PC-3 (cell line): ENCODE measurements at regions not wholly inside any gene's neighbourhood (a gene's known extent, or its start where the extent isn't known, plus 50 kb on each side); places are given as distances from the start of the nearest gene placed in this dataset.

Experiments used
- ATAC-seq: fragments of 200-7000 bp; cut with Tn5 transposase; 2 replicates; pipeline ENCODE4 v1.9.1; 2020; ENCODE audit warnings: mild to moderate bottlenecking, moderate library complexity
- BruUV-seq: library from RNA; stranded (reverse); fragments of 400-500 nt; replicated peaks from 2 replicates; lab custom pipeline; 2021; lab: Mats Ljungman, UMichigan
- CTCF ChIA-PET: fragments of 300-600 bp; sonication (Branson Sonifier 250); formaldehyde crosslinking; loops from one replicate; lab custom pipeline; 2022; ENCODE audit warnings: antibody characterized with exemption; lab: Charles Lee
- POLR2A ChIA-PET: fragments of 300-600 bp; sonication (Branson Sonifier 250); formaldehyde crosslinking; loops from one replicate; lab custom pipeline; 2022; ENCODE audit warnings: antibody characterized with exemption; ENCODE audit not compliant: unreplicated experiment; lab: Charles Lee
- DNase-seq: peaks from one replicate; pipeline ENCODE4 v3.0.0-alpha.2; 2015
- H2AFZ ChIP-seq: fragments of 300-600 bp; sonication (generic); 2 replicates; pipeline ENCODE4 v1.6.0; 2016; ENCODE audit warnings: antibody characterized with exemption, low read length
- H3F3A ChIP-seq: fragments of 300-600 bp; sonication (generic); one replicate; pipeline ENCODE4 v1.6.0; 2017; ENCODE audit warnings: antibody characterized with exemption, low read length, control low read depth, mild to moderate bottlenecking; ENCODE audit not compliant: unreplicated experiment
- H3K27ac ChIP-seq: fragments of 300-600 bp; sonication (generic); 2 replicates; pipeline ENCODE4 v1.5.1; 2016; ENCODE audit warnings: mild to moderate bottlenecking, low read length
- H3K27me3 ChIP-seq: fragments of 300-600 bp; sonication (generic); 2 replicates; pipeline ENCODE4 v1.6.1; 2016; ENCODE audit warnings: low read length, mixed read lengths
- H3K36me3 ChIP-seq: fragments of 300-600 bp; sonication (generic); 2 replicates; pipeline ENCODE4 v1.6.1; 2016; ENCODE audit warnings: low read depth, mixed run types, low read length, mixed read lengths
- H3K4me1 ChIP-seq: fragments of 300-600 bp; sonication (generic); 2 replicates; pipeline ENCODE4 v1.5.1; 2016; ENCODE audit warnings: low read length; ENCODE audit not compliant: insufficient read depth
- H3K4me2 ChIP-seq: fragments of 300-600 bp; sonication (generic); 2 replicates; pipeline ENCODE4 v1.6.0; 2016; ENCODE audit warnings: low read length
- H3K4me3 ChIP-seq: fragments of 300-600 bp; sonication (generic); 2 replicates; pipeline ENCODE4 v1.5.1; 2016; ENCODE audit warnings: mild to moderate bottlenecking, low read length, mixed read lengths
- H3K79me2 ChIP-seq: fragments of 300-600 bp; sonication (generic); 2 replicates; pipeline ENCODE4 v1.6.1; 2017; ENCODE audit warnings: low read length, mixed read lengths
- H3K9ac ChIP-seq: fragments of 300-600 bp; sonication (generic); 2 replicates; pipeline ENCODE4 v1.6.0; 2016; ENCODE audit warnings: mild to moderate bottlenecking, low read length
- H3K9me2 ChIP-seq: fragments of 300-600 bp; sonication (generic); replicated peaks from 2 replicates; pipeline ENCODE4 v1.6.1; 2016; ENCODE audit warnings: mixed run types, low read length, mixed read lengths
- H3K9me3 ChIP-seq: fragments of 300-600 bp; sonication (generic); 2 replicates; pipeline ENCODE4 v1.6.1; 2016; ENCODE audit warnings: low read length, mixed read lengths
- H4K20me1 ChIP-seq: fragments of 300-600 bp; sonication (generic); 2 replicates; pipeline ENCODE4 v1.6.1; 2016; ENCODE audit warnings: low read length, mixed read lengths
- CTCF ChIP-seq: fragments of 300-600 bp; sonication (generic); conservative IDR thresholded peaks from 2 replicates; pipeline ENCODE4 v1.5.1; 2017; ENCODE audit warnings: antibody characterized with exemption, low read depth, mild to moderate bottlenecking, low read length
- EZH2 ChIP-seq: fragments of 300-600 bp; sonication (generic); IDR thresholded peaks from one replicate; pipeline ENCODE4 v1.6.1; 2017; ENCODE audit warnings: antibody characterized with exemption, mild to moderate bottlenecking, low read length; ENCODE audit not compliant: unreplicated experiment
- EZH2phosphoT487 ChIP-seq: fragments of 300-600 bp; sonication (generic); IDR thresholded peaks from 2 replicates; pipeline ENCODE4 v1.6.1; 2018; ENCODE audit warnings: mild to moderate bottlenecking, antibody characterized with exemption, low read length, borderline replicate concordance
- intact Hi-C: fragments of 100-400 bp; cut with micrococcal nuclease; formaldehyde crosslinking; loops from 2 replicates; pipeline ENCODE4 v1.9.0; 2023

- intact Hi-C loops: no loop called here
- Histone ChIP-seq H3F3A (no peaks in the 10 kb centered on the region), H3K79me2 (no peaks in the 10 kb centered on the region), H3K9me3 (no peaks in the 10 kb centered on the region), H3K4me3 (no peak overlapping the region), H4K20me1 (no peaks in the 10 kb centered on the region), H3K9me2 (no peaks in the 10 kb centered on the region), H3K27ac (no peak overlapping the region), H3K36me3 (no peaks in the 10 kb centered on the region), H3K27me3 (no peaks in the 10 kb centered on the region), H3K4me1 (no peaks in the 10 kb centered on the region), H2AFZ (no peak overlapping the region), H3K4me2 (no peak overlapping the region), H3K9ac (no peak overlapping the region)
- CTCF ChIA-PET: no interaction called here
- no peak for DNase-seq
- BruUV-seq: no TSS peak
- no peak for ATAC-seq
- TF ChIP-seq EZH2 (no peak), EZH2phosphoT487 (no peak), CTCF (no peak)
- POLR2A ChIA-PET: no interaction called here
Measured at GRCh38 chr3:135649361-135649760, 316.2 kb upstream of the PPP2R3A start.

GRCh38 chr3:135650309-135650708, 315.2 kb upstream of the PPP2R3A start:
- Histone ChIP-seq H3F3A (no peaks in the 10 kb centered on the region), H3K9me2 (no peaks in the 10 kb centered on the region), H3K9ac (no peak overlapping the region), H4K20me1 (no peaks in the 10 kb centered on the region), H3K27ac (no peak overlapping the region), H3K79me2 (no peaks in the 10 kb centered on the region), H3K27me3 (no peaks in the 10 kb centered on the region), H3K9me3 (no peaks in the 10 kb centered on the region), H2AFZ (no peak overlapping the region), H3K36me3 (no peaks in the 10 kb centered on the region), H3K4me2 (no peak overlapping the region), H3K4me3 (no peak overlapping the region), H3K4me1 (no peaks in the 10 kb centered on the region)
- intact Hi-C loops: no loop called here
- BruUV-seq: no TSS peak
- ChIA-PET POLR2A (no interaction called here), CTCF (no interaction called here)
- no peak for ATAC-seq
- TF ChIP-seq CTCF (no peak), EZH2phosphoT487 (no peak), EZH2 (no peak)
- no peak for DNase-seq

GRCh38 chr3:135652388-135652787, 313.1 kb upstream of the PPP2R3A start:
- Histone ChIP-seq H3K4me3 (no peak overlapping the region), H3K79me2 (no peaks in the 10 kb centered on the region), H3K9me2 (no peaks in the 10 kb centered on the region), H3K27ac (no peak overlapping the region), H3K4me1 (no peaks in the 10 kb centered on the region), H3K27me3 (no peaks in the 10 kb centered on the region), H3K4me2 (no peak overlapping the region), H2AFZ (no peak overlapping the region), H3F3A (no peaks in the 10 kb centered on the region), H3K36me3 (no peaks in the 10 kb centered on the region), H3K9me3 (no peaks in the 10 kb centered on the region), H4K20me1 (no peaks in the 10 kb centered on the region), H3K9ac (no peak overlapping the region)
- TF ChIP-seq EZH2: no peak
- TF ChIP-seq EZH2phosphoT487: no peak
- no peak for TF ChIP-seq CTCF
- ChIA-PET CTCF (no interaction called here), POLR2A (no interaction called here)
- BruUV-seq: no TSS peak
- intact Hi-C loops: no loop called here
- ATAC-seq (no peak), DNase-seq (no peak)
